GM23248 (cell line): ENCODE measurements at regions not wholly inside any gene's neighbourhood (a gene's known extent, or its start where the extent isn't known, plus 50 kb on each side); places are given as distances from the start of the nearest gene placed in this dataset.

Experiments
- EZH2 ChIP-seq: fragments of 200-600 bp; sonication (generic); IDR thresholded peaks from 2 replicates; pipeline ENCODE4 v1.6.1; 2018; ENCODE audit warnings: antibody characterized with exemption, mild to moderate bottlenecking; ENCODE audit not compliant: insufficient read depth, poor library complexity, severe bottlenecking
- EZH2phosphoT487 ChIP-seq: fragments of 200-600 bp; sonication (generic); IDR thresholded peaks from 2 replicates; pipeline ENCODE4 v1.6.1; 2018; ENCODE audit warnings: antibody characterized with exemption, moderate library complexity, mild to moderate bottlenecking, low read depth; ENCODE audit not compliant: insufficient read depth

GRCh38 chr17:77657839-77658238 is 300.7 kb upstream of the TNRC6C start:
- TF ChIP-seq EZH2phosphoT487, result no peak
- no peak for TF ChIP-seq EZH2
